Stimulated activated CD4-positive, alpha-beta T cell treated with anti-CD3 and anti-CD28 coated beads, Interleukin-12 subunit alpha, Interleukin-12 subunit beta, amount 100 ng/mL, for 48 hours (primary cell): ENCODE measurements at regions not wholly inside any gene's neighbourhood (a gene's known extent, or its start where the extent isn't known, plus 50 kb on each side); places are given as distances from the start of the nearest gene placed in this dataset.
A peak's percentile ranks its signal among the peaks of the same experiment; 100 is the strongest.

Source experiments
- DNase-seq, 3 donors: peaks; one replicate each; pipeline ENCODE4 v3.0.0-alpha.2; 2020; ENCODE audit warnings: low read depth in 2 of 3, low spot score in 1 of 3

DNA sequence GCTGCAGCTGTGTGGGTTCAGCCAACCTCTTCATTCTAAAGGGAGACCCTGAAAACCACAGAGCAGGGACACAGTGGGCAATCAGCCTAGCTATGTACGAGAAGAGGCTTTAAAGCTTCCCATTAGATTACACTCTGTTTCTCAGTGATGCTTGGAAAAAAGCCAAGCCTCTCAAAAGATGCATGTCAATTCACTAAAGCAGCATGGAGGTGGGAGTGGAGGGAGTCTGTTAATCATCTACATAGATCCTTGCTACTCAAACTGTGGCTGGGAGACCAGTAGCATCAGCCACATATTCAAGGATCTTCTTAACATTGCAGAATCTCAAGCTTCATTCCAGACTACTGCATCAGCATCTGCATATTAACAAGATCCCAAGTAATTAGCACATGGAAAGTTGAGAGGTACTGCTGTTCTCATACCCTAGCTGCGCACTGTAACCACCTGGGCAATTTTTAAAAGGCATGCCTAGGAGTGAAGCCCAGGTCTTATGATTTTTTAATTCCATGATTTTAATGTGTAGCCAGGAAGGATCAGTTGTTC, 305.9 kb downstream of the PMP22 start:
- no peak for DNase-seq

GRCh38 chr17:14953405-14953804, 311.7 kb downstream of the PMP22 start:
- no peak for DNase-seq

GRCh38 chr17:14950686-14951085, 314.4 kb downstream of the PMP22 start:
- no peak for DNase-seq

DNA sequence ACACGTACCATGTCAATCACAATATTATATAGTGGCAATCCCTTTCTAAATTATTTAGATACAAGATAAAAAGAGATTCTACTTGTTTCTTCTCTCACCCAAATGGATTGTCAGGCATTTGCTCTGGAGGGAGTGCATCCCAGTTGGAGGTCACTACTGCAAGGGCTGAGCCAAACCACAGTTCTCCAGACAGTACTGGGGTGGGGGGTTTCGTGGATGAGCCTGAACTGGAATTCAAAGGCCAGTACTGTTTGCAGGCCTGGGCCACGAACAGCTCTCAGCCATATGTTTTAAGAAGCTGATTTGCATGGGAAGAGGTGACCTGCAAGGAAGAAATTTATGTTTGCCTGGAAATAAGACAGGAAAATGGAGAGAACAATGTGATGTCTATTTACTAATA, 314.9 kb downstream of the PMP22 start:
- DNase-seq, result no peak

DNA sequence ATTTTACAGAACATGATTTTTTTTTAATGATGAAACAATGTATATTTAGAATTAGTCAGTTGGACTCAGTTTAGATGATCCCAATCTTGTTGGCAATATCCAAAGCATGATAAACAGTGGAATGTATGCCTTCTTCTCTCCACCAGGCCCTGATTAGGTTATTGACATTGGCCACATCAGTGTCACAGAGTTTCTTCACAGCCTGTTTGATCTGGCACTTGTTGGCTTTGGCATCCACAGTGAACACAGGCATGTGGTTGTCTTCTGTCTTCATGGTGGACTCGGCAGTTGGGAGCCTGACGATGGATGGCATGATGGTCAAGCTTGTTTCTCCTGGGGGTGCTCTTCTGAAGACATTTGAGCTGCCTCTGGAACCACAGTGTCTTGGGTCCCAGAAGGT, 317.5 kb downstream of the PMP22 start:
- no peak for DNase-seq

GRCh38 chr17:14946481-14946880, 318.6 kb downstream of the PMP22 start:
- no peak for DNase-seq

GRCh38 chr17:14942526-14943190, 322.5 kb downstream of the PMP22 start:
- no peak for DNase-seq

GRCh38 chr17:14940938-14941265, 324.2 kb downstream of the PMP22 start:
- DNase-seq, result no peak

GRCh38 chr17:14940108-14940937, 324.8 kb downstream of the PMP22 start:
- DNase-seq, result no peak

- DNase-seq, result no peak
Observed at GRCh38 chr17:14935845-14936485, 329.2 kb downstream of the PMP22 start.

- no peak for DNase-seq
Observed at GRCh38 chr17:14935139-14935841, 329.8 kb downstream of the PMP22 start.

DNA sequence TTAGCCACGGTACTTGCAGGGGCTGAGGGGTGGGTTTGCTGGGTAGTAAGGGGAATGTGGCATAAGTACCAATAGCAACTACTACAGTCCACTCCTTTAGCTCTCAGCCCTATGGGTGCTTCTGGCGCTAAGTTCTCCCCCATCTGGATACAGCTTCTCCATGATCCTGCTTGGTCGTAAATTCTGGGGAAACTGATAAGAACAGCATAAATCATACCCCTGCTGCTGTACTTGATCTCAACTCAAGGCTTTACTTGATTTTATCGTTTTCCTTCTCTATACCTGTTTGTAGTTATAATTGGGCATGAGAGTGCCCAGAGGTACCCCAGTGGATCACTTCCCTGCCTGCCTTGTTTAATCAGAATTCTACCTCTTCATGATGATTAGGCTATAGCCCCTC, 331.4 kb downstream of the PMP22 start:
- no peak for DNase-seq

- DNase-seq, result peak in 2 of 3 donors; percentile 12 to 58
Observed at GRCh38 chr17:14926526-14927122, 338.5 kb downstream of the PMP22 start.

GRCh38 chr17:14926073-14926472, 339.1 kb downstream of the PMP22 start:
- DNase-seq, result no peak

GRCh38 chr17:14925498-14925897, 339.6 kb downstream of the PMP22 start:
- no peak for DNase-seq

GRCh38 chr17:14923981-14924380, 341.1 kb downstream of the PMP22 start:
- no peak for DNase-seq

DNA sequence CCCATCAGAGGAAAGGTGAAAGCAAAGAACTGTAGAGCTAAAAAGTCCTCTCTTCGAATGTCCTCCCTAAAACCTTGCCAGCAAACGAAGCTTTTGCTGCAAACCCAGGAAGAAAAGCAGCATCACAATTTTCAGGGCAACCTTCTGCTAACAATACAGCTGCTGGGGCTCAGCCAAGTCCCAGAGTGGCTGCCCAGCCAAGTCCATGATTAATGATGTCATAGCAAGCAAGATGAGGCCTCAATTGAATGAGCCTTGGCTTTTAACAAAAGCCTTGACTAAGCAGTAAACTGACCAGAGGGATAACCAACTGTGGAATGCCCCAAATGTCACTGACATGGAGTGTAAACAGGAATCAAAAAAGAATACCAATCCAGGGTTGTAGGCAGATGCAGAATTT, 342.7 kb downstream of the PMP22 start:
- DNase-seq, result no peak

DNA sequence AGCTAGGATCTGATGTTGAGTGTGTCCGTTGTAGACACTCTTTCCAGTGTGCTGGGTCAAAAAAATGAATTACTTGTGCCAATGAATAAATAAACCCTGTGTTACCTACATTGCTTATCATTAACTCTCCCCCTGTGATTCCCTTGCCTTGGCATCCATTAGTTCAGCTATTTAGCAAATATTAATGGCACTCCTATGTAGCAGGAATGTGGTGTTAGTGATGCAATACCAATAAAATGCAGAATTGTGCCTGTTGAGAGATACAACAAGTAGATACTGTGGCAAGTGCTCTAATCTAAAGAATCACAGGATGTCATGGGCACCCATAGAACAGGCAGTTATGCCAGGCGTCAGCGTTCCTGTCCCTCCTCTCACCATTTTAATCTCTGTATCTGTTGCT, 343.2 kb downstream of the PMP22 start:
- DNase-seq, result no peak

- DNase-seq, result no peak
Observed at GRCh38 chr17:14919631-14920213, 345.4 kb downstream of the PMP22 start.

- no peak for DNase-seq
Observed at GRCh38 chr17:14919094-14919493, 346.0 kb downstream of the PMP22 start.

DNA sequence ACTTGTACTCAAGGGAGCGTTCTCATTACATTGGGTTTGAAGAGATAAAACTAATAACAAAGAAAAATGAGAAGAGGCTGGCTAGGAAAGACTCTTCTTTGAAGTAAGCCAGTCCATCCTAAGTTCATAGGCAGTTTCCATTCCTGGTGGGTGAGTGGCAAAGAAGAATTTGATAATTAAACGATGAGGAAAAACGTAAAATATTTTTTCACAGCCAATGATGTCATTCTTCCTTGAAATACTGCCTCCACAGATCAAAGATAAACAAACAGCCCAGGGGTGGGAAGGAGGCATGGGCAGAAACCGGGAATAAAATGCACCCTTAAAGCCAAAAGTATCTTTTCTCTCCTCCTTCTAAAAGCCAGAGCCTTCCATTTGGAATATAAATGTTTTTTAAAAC, 346.6 kb downstream of the PMP22 start:
- no peak for DNase-seq
